GM12865 (cell line): ENCODE measurements at regions not wholly inside any gene's neighbourhood (a gene's known extent, or its start where the extent isn't known, plus 50 kb on each side); places are given as distances from the start of the nearest gene placed in this dataset.

Experiments
- DNase-seq: peaks from one replicate; pipeline ENCODE4 v3.0.0; 2010; ENCODE audit warnings: low read depth
- H3K4me3 ChIP-seq: 2 replicates; pipeline ENCODE4 v1.5.1; 2011; ENCODE audit warnings: mild to moderate bottlenecking, low read depth, low read length, control low read depth
- TF ChIP-seq, protein P1 (sequence below): IDR thresholded peaks from 2 replicates; pipeline ENCODE4 v1.5.1; 2011; ENCODE audit warnings: low read length, control low read depth, low read depth, inconsistent platforms; ENCODE audit not compliant: insufficient read depth; ENCODE audit errors: missing control alignments

DNA sequence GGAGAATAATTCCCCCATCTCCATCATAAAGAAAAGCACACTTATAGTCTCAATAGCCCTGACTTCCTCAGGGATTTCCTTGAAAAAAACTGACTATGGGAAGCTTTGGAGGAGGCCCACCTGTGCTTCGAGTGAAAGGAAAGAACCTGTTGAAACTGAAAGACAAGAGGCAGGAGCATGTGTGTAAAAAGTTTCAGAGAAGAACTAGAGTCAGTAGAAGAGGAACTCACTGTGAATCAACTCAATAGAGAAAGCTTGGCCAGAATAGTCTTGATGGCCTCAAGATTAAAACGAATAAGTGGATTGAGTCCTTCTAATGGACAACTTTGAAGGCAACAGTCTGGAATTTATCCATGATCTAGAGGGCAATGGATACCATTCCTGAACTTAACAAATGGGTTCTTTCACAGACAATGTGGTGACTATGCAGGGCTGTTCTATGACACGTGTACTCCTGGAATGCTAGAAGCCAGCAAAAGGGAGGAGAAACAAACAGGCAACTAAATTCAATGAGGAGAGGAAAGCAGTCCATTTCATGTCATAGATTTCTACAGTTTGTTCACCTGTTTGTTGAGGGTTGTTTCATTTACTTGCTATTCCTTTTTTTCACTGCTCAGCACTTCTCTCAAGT is 442.3 kb downstream of the GRB14 start:
- TF ChIP-seq, protein P1, sequence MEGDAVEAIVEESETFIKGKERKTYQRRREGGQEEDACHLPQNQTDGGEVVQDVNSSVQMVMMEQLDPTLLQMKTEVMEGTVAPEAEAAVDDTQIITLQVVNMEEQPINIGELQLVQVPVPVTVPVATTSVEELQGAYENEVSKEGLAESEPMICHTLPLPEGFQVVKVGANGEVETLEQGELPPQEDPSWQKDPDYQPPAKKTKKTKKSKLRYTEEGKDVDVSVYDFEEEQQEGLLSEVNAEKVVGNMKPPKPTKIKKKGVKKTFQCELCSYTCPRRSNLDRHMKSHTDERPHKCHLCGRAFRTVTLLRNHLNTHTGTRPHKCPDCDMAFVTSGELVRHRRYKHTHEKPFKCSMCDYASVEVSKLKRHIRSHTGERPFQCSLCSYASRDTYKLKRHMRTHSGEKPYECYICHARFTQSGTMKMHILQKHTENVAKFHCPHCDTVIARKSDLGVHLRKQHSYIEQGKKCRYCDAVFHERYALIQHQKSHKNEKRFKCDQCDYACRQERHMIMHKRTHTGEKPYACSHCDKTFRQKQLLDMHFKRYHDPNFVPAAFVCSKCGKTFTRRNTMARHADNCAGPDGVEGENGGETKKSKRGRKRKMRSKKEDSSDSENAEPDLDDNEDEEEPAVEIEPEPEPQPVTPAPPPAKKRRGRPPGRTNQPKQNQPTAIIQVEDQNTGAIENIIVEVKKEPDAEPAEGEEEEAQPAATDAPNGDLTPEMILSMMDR = no peak
- no peak overlapping the region for H3K4me3 ChIP-seq
- peak; percentile 7 for DNase-seq

DNA sequence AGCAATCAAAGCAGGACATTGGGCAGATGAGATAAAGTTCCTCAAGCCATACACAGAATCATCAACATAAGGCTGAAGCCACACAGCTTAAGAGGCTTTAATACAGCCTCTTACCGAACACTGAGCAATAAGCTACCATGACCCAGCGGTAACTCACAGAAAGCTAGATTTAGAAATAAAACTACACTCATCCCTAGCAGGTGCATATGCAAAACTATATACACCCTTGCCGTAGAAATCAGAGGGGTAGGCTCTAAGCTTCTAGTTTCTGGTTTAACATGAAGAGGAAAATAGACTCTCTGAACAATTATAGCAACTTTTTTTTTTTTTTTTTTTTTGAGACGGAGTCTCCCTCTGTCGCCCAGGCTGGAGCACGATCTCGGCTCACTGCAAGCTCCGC is 428.8 kb upstream of the FIGN start:
- H3K4me3 ChIP-seq = no peak overlapping the region
- DNase-seq = no peak
- TF ChIP-seq, protein P1 = no peak

DNA sequence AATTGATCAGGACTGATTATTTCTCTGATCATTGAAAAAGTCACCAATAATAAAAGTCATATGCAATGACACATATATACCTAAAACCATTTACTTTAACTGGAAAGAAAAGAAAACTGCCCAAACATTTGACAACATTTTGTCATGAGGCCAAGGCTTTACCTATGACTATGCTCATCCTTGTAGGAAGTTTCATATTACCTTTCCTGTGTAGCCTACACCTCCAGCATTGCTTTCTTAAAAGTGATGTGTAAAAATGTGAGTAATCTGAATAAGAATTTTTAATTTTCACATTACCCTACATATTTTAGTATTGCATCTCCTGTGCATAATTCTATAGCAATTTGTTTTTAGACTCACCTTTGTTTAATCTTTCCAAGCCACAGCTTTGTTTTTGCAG is 419.8 kb upstream of the FIGN start:
- DNase-seq = no peak
- TF ChIP-seq, protein P1 = no peak
- H3K4me3 ChIP-seq = no peak overlapping the region

DNA sequence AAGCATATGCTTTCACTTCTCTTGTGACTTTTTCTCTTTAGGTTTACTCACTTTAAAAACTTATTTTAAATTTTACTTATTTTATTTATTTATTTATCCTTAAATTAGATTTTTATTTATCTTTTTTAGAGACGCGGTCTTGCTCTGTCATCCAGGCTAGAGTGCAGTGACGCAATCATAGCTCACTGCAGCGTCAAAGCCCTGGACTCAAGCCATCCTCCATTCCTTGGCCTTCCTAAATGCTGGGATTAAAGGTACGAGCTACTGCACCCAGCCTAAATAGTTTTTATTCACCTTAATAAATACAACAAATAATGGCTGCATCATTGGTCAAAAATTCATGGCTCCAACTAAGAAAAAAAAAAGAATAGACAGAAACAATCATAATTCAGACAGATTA is 415.7 kb upstream of the FIGN start:
- no peak for DNase-seq
- no peak overlapping the region for H3K4me3 ChIP-seq
- TF ChIP-seq, protein P1 = no peak

DNA sequence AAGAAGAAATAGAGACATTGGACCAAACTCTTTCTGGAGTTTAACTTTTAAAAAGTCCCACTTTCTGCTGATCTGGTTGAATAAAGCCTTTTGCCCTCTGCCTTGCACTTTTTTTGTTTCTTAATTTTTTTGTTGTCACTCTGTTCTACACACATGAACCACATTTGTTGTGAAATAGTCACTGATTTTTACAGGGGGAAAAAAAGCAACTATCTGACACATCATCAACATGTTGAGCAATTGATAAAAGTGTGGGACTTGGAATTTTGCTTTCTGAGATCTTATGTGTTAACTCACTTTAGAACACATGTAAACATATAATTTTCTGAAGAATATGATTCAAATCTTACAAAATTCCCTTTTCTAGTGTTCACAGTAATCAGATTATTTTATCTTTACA is 414.8 kb upstream of the FIGN start:
- no peak for DNase-seq
- TF ChIP-seq, protein P1 = no peak
- no peak overlapping the region for H3K4me3 ChIP-seq

DNA sequence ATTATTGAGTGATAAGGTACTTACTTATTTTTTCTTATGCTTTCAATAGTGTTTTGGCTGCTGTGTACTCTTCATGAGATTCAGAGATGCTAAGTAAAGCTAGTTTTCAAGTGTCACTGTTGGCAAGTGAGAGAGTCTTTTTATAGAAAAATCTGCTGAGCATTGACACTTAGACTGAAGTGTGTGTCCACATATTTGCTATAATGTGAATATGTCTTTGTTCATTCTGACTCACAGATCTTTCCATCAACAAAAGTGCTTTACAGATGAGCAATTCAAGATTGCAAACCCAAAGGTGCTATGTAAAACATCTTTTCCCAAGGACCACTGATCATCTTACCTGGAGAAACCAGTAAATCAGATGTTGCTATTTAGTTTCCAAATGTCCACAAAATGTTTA is 410.6 kb upstream of the FIGN start:
- H3K4me3 ChIP-seq = no peak overlapping the region
- DNase-seq = no peak
- TF ChIP-seq, protein P1 = no peak
